ENCODE measurements at regions not wholly inside any gene's neighbourhood (a gene's known extent, or its start where the extent isn't known, plus 50 kb on each side); places are given as distances from the start of the nearest gene placed in this dataset.
"Not testable (repeated sequence)": the region's sequence is repeated elsewhere in the genome, so short reads cannot be mapped to it uniquely, and the experiment has no call there.

- Histone ChIP-seq H3K27me3 (ENCODE audit: control insufficient read depth in 5 of 5, insufficient read depth in 4 of 5, low read length in 5 of 5) (peaks cover 0 to 9% (median 7%) of the 10 kb centered on the region in 5 donors), H3K4me3 (ENCODE audit: low read depth in 1 of 5, low read length in 5 of 5) (no peak overlapping the region), H3K9ac (ENCODE audit: low read length in 5 of 5) (no peak overlapping the region), H3K9me3 (ENCODE audit: control insufficient read depth in 5 of 5, low read length in 5 of 5) (no peaks in the 10 kb centered on the region), H3K4me1 (ENCODE audit: control insufficient read depth in 5 of 5, insufficient read depth in 5 of 5, low read length in 5 of 5) (no peaks in the 10 kb centered on the region), H3K36me3 (ENCODE audit: control insufficient read depth in 5 of 5, insufficient read depth in 5 of 5, low read length in 5 of 5) (no peaks in the 10 kb centered on the region), H3K27ac (ENCODE audit: low read depth, low read length) (no peak overlapping the region)
Measured at GRCh38 chr19:34088292-34088691, 84.0 kb upstream of the LSM14A start.

GRCh38 chr19:34089566-34089965 lies 82.7 kb upstream of the LSM14A start:
- Histone ChIP-seq H3K9me3 (ENCODE audit: control insufficient read depth in 5 of 5, low read length in 5 of 5) (no peaks in the 10 kb centered on the region), H3K4me1 (ENCODE audit: control insufficient read depth in 5 of 5, insufficient read depth in 5 of 5, low read length in 5 of 5) (no peaks in the 10 kb centered on the region), H3K36me3 (ENCODE audit: control insufficient read depth in 5 of 5, insufficient read depth in 5 of 5, low read length in 5 of 5) (no peaks in the 10 kb centered on the region), H3K4me3 (ENCODE audit: low read depth in 1 of 5, low read length in 5 of 5) (no peak overlapping the region), H3K27me3 (ENCODE audit: control insufficient read depth in 5 of 5, insufficient read depth in 4 of 5, low read length in 5 of 5) (peaks cover 0 to 9% (median 7%) of the 10 kb centered on the region in 5 donors), H3K9ac (ENCODE audit: low read length in 5 of 5) (no peak overlapping the region), H3K27ac (ENCODE audit: low read depth, low read length) (no peak overlapping the region)

- peaks cover 0 to 4% (median 0%) of the 10 kb centered on the region in 5 donors for H3K4me1 ChIP-seq (ENCODE audit: control insufficient read depth in 5 of 5, insufficient read depth in 5 of 5, low read length in 5 of 5)
- no peaks in the 10 kb centered on the region for H3K9me3 ChIP-seq (ENCODE audit: control insufficient read depth in 5 of 5, low read length in 5 of 5)
- no peak overlapping the region for H3K4me3 ChIP-seq (ENCODE audit: low read depth in 1 of 5, low read length in 5 of 5)
- no peaks in the 10 kb centered on the region for H3K36me3 ChIP-seq (ENCODE audit: control insufficient read depth in 5 of 5, insufficient read depth in 5 of 5, low read length in 5 of 5)
- no peak overlapping the region for H3K9ac ChIP-seq (ENCODE audit: low read length in 5 of 5)
- H3K27ac ChIP-seq (ENCODE audit: low read depth, low read length): no peak overlapping the region
- H3K27me3 ChIP-seq (ENCODE audit: control insufficient read depth in 5 of 5, insufficient read depth in 4 of 5, low read length in 5 of 5): peaks cover 0 to 6% (median 0%) of the 10 kb centered on the region in 5 donors
Measured at GRCh38 chr19:34094960-34095359, 77.3 kb upstream of the LSM14A start.

GRCh38 chr19:34095411-34095810 lies 76.9 kb upstream of the LSM14A start:
- H3K4me3 ChIP-seq (ENCODE audit: low read depth in 1 of 5, low read length in 5 of 5); H3K9me3 ChIP-seq (ENCODE audit: control insufficient read depth in 5 of 5, low read length in 5 of 5); H3K4me1 ChIP-seq (ENCODE audit: control insufficient read depth in 5 of 5, insufficient read depth in 5 of 5, low read length in 5 of 5); H3K27me3 ChIP-seq (ENCODE audit: control insufficient read depth in 5 of 5, insufficient read depth in 4 of 5, low read length in 5 of 5); H3K9ac ChIP-seq (ENCODE audit: low read length in 5 of 5); H3K27ac ChIP-seq (ENCODE audit: low read depth, low read length); H3K36me3 ChIP-seq (ENCODE audit: control insufficient read depth in 5 of 5, insufficient read depth in 5 of 5, low read length in 5 of 5): not testable (repeated sequence)

GRCh38 chr19:34096020-34096915 lies 76.0 kb upstream of the LSM14A start:
- no peak overlapping the region for H3K9ac ChIP-seq (ENCODE audit: low read length in 5 of 5)
- peaks cover 0 to 4% (median 0%) of the 10 kb centered on the region in 5 donors for H3K4me1 ChIP-seq (ENCODE audit: control insufficient read depth in 5 of 5, insufficient read depth in 5 of 5, low read length in 5 of 5)
- no peaks in the 10 kb centered on the region for H3K9me3 ChIP-seq (ENCODE audit: control insufficient read depth in 5 of 5, low read length in 5 of 5)
- no peak overlapping the region for H3K4me3 ChIP-seq (ENCODE audit: low read depth in 1 of 5, low read length in 5 of 5)
- H3K27me3 ChIP-seq (ENCODE audit: control insufficient read depth in 5 of 5, insufficient read depth in 4 of 5, low read length in 5 of 5): peaks cover 0 to 6% (median 3%) of the 10 kb centered on the region in 5 donors
- no peaks in the 10 kb centered on the region for H3K36me3 ChIP-seq (ENCODE audit: control insufficient read depth in 5 of 5, insufficient read depth in 5 of 5, low read length in 5 of 5)
- H3K27ac ChIP-seq (ENCODE audit: low read depth, low read length): no peak overlapping the region

- H3K36me3 ChIP-seq (ENCODE audit: control insufficient read depth in 5 of 5, insufficient read depth in 5 of 5, low read length in 5 of 5): no peaks in the 10 kb centered on the region
- H3K4me1 ChIP-seq (ENCODE audit: control insufficient read depth in 5 of 5, insufficient read depth in 5 of 5, low read length in 5 of 5): no peaks in the 10 kb centered on the region
- no peaks in the 10 kb centered on the region for H3K9me3 ChIP-seq (ENCODE audit: control insufficient read depth in 5 of 5, low read length in 5 of 5)
- H3K27me3 ChIP-seq (ENCODE audit: control insufficient read depth in 5 of 5, insufficient read depth in 4 of 5, low read length in 5 of 5): peaks cover 0 to 3% (median 0%) of the 10 kb centered on the region in 5 donors
- H3K4me3 ChIP-seq (ENCODE audit: low read depth in 1 of 5, low read length in 5 of 5): no peak overlapping the region
- H3K9ac ChIP-seq (ENCODE audit: low read length in 5 of 5): no peak overlapping the region
- H3K27ac ChIP-seq (ENCODE audit: low read depth, low read length): no peak overlapping the region
Measured at GRCh38 chr19:34104096-34104495, 68.2 kb upstream of the LSM14A start.

GRCh38 chr19:34104557-34104956 lies 67.7 kb upstream of the LSM14A start:
- no peaks in the 10 kb centered on the region for H3K9me3 ChIP-seq (ENCODE audit: control insufficient read depth in 5 of 5, low read length in 5 of 5)
- H3K9ac ChIP-seq (ENCODE audit: low read length in 5 of 5): no peak overlapping the region
- H3K27ac ChIP-seq (ENCODE audit: low read depth, low read length): no peak overlapping the region
- no peak overlapping the region for H3K4me3 ChIP-seq (ENCODE audit: low read depth in 1 of 5, low read length in 5 of 5)
- peaks cover 0 to 3% (median 0%) of the 10 kb centered on the region in 5 donors for H3K27me3 ChIP-seq (ENCODE audit: control insufficient read depth in 5 of 5, insufficient read depth in 4 of 5, low read length in 5 of 5)
- no peaks in the 10 kb centered on the region for H3K36me3 ChIP-seq (ENCODE audit: control insufficient read depth in 5 of 5, insufficient read depth in 5 of 5, low read length in 5 of 5)
- no peaks in the 10 kb centered on the region for H3K4me1 ChIP-seq (ENCODE audit: control insufficient read depth in 5 of 5, insufficient read depth in 5 of 5, low read length in 5 of 5)

GRCh38 chr19:34109596-34109995 lies 62.7 kb upstream of the LSM14A start:
- H3K27me3 ChIP-seq (ENCODE audit: control insufficient read depth in 5 of 5, insufficient read depth in 4 of 5, low read length in 5 of 5): no peaks in the 10 kb centered on the region
- no peak overlapping the region for H3K9ac ChIP-seq (ENCODE audit: low read length in 5 of 5)
- no peaks in the 10 kb centered on the region for H3K9me3 ChIP-seq (ENCODE audit: control insufficient read depth in 5 of 5, low read length in 5 of 5)
- no peak overlapping the region for H3K4me3 ChIP-seq (ENCODE audit: low read depth in 1 of 5, low read length in 5 of 5)
- no peaks in the 10 kb centered on the region for H3K36me3 ChIP-seq (ENCODE audit: control insufficient read depth in 5 of 5, insufficient read depth in 5 of 5, low read length in 5 of 5)
- no peak overlapping the region for H3K27ac ChIP-seq (ENCODE audit: low read depth, low read length)
- H3K4me1 ChIP-seq (ENCODE audit: control insufficient read depth in 5 of 5, insufficient read depth in 5 of 5, low read length in 5 of 5): no peaks in the 10 kb centered on the region

- Histone ChIP-seq H3K4me1 (ENCODE audit: control insufficient read depth in 5 of 5, insufficient read depth in 5 of 5, low read length in 5 of 5) (peaks cover 0 to 5% (median 0%) of the 10 kb centered on the region in 5 donors), H3K4me3 (ENCODE audit: low read depth in 1 of 5, low read length in 5 of 5) (no peak overlapping the region), H3K9ac (ENCODE audit: low read length in 5 of 5) (no peak overlapping the region), H3K27ac (ENCODE audit: low read depth, low read length) (no peak overlapping the region), H3K9me3 (ENCODE audit: control insufficient read depth in 5 of 5, low read length in 5 of 5) (no peaks in the 10 kb centered on the region), H3K27me3 (ENCODE audit: control insufficient read depth in 5 of 5, insufficient read depth in 4 of 5, low read length in 5 of 5) (peaks cover 0 to 4% (median 0%) of the 10 kb centered on the region in 5 donors), H3K36me3 (ENCODE audit: control insufficient read depth in 5 of 5, insufficient read depth in 5 of 5, low read length in 5 of 5) (no peaks in the 10 kb centered on the region)
Measured at GRCh38 chr19:34118879-34119748, 53.2 kb upstream of the LSM14A start.

- Histone ChIP-seq H3K36me3 (ENCODE audit: control insufficient read depth in 5 of 5, insufficient read depth in 5 of 5, low read length in 5 of 5) (no peaks in the 10 kb centered on the region), H3K27ac (ENCODE audit: low read depth, low read length) (no peak overlapping the region), H3K27me3 (ENCODE audit: control insufficient read depth in 5 of 5, insufficient read depth in 4 of 5, low read length in 5 of 5) (peaks cover 0 to 4% (median 0%) of the 10 kb centered on the region in 5 donors), H3K4me3 (ENCODE audit: low read depth in 1 of 5, low read length in 5 of 5) (no peak overlapping the region), H3K9me3 (ENCODE audit: control insufficient read depth in 5 of 5, low read length in 5 of 5) (no peaks in the 10 kb centered on the region), H3K4me1 (ENCODE audit: control insufficient read depth in 5 of 5, insufficient read depth in 5 of 5, low read length in 5 of 5) (peaks cover 0 to 5% (median 0%) of the 10 kb centered on the region in 5 donors), H3K9ac (ENCODE audit: low read length in 5 of 5) (no peak overlapping the region)
Measured at GRCh38 chr19:34120141-34120540, 52.2 kb upstream of the LSM14A start.
